Activated T-helper 17 cell treated with anti-CD3 and anti-CD28 coated beads, Interleukin-2, amount 50 U/mL, for 72 hours (primary cell): ENCODE measurements at regions not wholly inside any gene's neighbourhood (a gene's known extent, or its start where the extent isn't known, plus 50 kb on each side); places are given as distances from the start of the nearest gene placed in this dataset.
A peak's percentile ranks its signal among the peaks of the same experiment; 100 is the strongest.

Experiments
- ATAC-seq: fragments of 150-1000 bp; cut with Tn5 transposase; replicated peaks from 2 replicates; pipeline ENCODE4 v1.10.0; 2021; ENCODE audit warnings: mild to moderate bottlenecking, moderate library complexity
- H3K27ac Mint-ChIP-seq: one replicate; pipeline ENCODE4 v1.8.0; 2022; ENCODE audit warnings: mixed read lengths
- H3K27me3 Mint-ChIP-seq: one replicate; pipeline ENCODE4 v1.8.0; 2022; ENCODE audit warnings: mixed read lengths
- H3K36me3 Mint-ChIP-seq: one replicate; pipeline ENCODE4 v1.8.0; 2022; ENCODE audit warnings: low read depth, mild to moderate bottlenecking, mixed read lengths
- H3K4me1 Mint-ChIP-seq: one replicate; pipeline ENCODE4 v1.8.0; 2022; ENCODE audit warnings: mixed read lengths
- H3K4me3 Mint-ChIP-seq: one replicate; pipeline ENCODE4 v1.8.0; 2022; ENCODE audit warnings: mild to moderate bottlenecking, mixed read lengths
- H3K9me3 Mint-ChIP-seq: one replicate; pipeline ENCODE4 v1.8.0; 2022; ENCODE audit warnings: mixed read lengths

- Mint-ChIP-seq H3K4me1 (no peaks in the 10 kb centered on the region), H3K27me3 (no peaks in the 10 kb centered on the region), H3K4me3 (no peak overlapping the region), H3K36me3 (no peaks in the 10 kb centered on the region), H3K9me3 (no peaks in the 10 kb centered on the region), H3K27ac (peak overlapping the region; percentile 0)
- ATAC-seq: no peak
These were observed 113.6 kb downstream of the UCHL5 start for GRCh38 chr1:192945390-192946130.

GRCh38 chr1:192949783-192950182 is 109.4 kb downstream of the UCHL5 start:
- Mint-ChIP-seq H3K9me3 (no peaks in the 10 kb centered on the region), H3K27ac (no peak overlapping the region), H3K36me3 (no peaks in the 10 kb centered on the region), H3K4me1 (no peaks in the 10 kb centered on the region), H3K27me3 (no peaks in the 10 kb centered on the region), H3K4me3 (no peak overlapping the region)
- no peak for ATAC-seq

- Mint-ChIP-seq H3K36me3 (no peaks in the 10 kb centered on the region), H3K27me3 (no peaks in the 10 kb centered on the region), H3K4me1 (no peaks in the 10 kb centered on the region), H3K4me3 (no peak overlapping the region), H3K27ac (no peak overlapping the region), H3K9me3 (no peaks in the 10 kb centered on the region)
- no peak for ATAC-seq
These were observed 108.2 kb downstream of the UCHL5 start for GRCh38 chr1:192950926-192951325.

- H3K9me3 Mint-ChIP-seq: no peaks in the 10 kb centered on the region
- no peak overlapping the region for H3K4me3 Mint-ChIP-seq
- H3K27ac Mint-ChIP-seq: no peak overlapping the region
- H3K36me3 Mint-ChIP-seq: no peaks in the 10 kb centered on the region
- H3K4me1 Mint-ChIP-seq: no peaks in the 10 kb centered on the region
- peak; percentile 91 for ATAC-seq
- H3K27me3 Mint-ChIP-seq: no peaks in the 10 kb centered on the region
These were observed 107.3 kb downstream of the UCHL5 start for GRCh38 chr1:192951691-192952460.

- Mint-ChIP-seq H3K9me3 (no peaks in the 10 kb centered on the region), H3K36me3 (no peaks in the 10 kb centered on the region), H3K4me1 (no peaks in the 10 kb centered on the region), H3K27me3 (no peaks in the 10 kb centered on the region), H3K4me3 (no peak overlapping the region), H3K27ac (no peak overlapping the region)
- peak; percentile 25 for ATAC-seq
These were observed 106.5 kb downstream of the UCHL5 start for GRCh38 chr1:192952646-192953045.

GRCh38 chr1:192954705-192955265 is 104.4 kb downstream of the UCHL5 start:
- peaks cover 2% of the 10 kb centered on the region for H3K4me1 Mint-ChIP-seq
- H3K4me3 Mint-ChIP-seq: no peak overlapping the region
- no peaks in the 10 kb centered on the region for H3K36me3 Mint-ChIP-seq
- ATAC-seq: no peak
- no peaks in the 10 kb centered on the region for H3K9me3 Mint-ChIP-seq
- H3K27ac Mint-ChIP-seq: no peak overlapping the region
- no peaks in the 10 kb centered on the region for H3K27me3 Mint-ChIP-seq

- Mint-ChIP-seq H3K9me3 (no peaks in the 10 kb centered on the region), H3K4me1 (peaks cover 6% of the 10 kb centered on the region), H3K27me3 (no peaks in the 10 kb centered on the region), H3K36me3 (no peaks in the 10 kb centered on the region), H3K4me3 (no peak overlapping the region), H3K27ac (no peak overlapping the region)
- ATAC-seq: no peak
These were observed 100.8 kb downstream of the UCHL5 start for GRCh38 chr1:192958350-192958749.

GRCh38 chr1:192958871-192959270 is 100.3 kb downstream of the UCHL5 start:
- no peak for ATAC-seq
- no peak overlapping the region for H3K27ac Mint-ChIP-seq
- H3K4me1 Mint-ChIP-seq: peaks cover 6% of the 10 kb centered on the region

GRCh38 chr1:192959657-192960186 is 99.4 kb downstream of the UCHL5 start:
- Mint-ChIP-seq H3K4me1 (peaks cover 6% of the 10 kb centered on the region), H3K9me3 (no peaks in the 10 kb centered on the region), H3K27me3 (no peaks in the 10 kb centered on the region), H3K27ac (no peak overlapping the region), H3K4me3 (no peak overlapping the region), H3K36me3 (no peaks in the 10 kb centered on the region)
- peak; percentile 60 for ATAC-seq

More at GRCh38 chr1:192958871-192959270, 100.3 kb downstream of the UCHL5 start:
- no peaks in the 10 kb centered on the region for H3K27me3 Mint-ChIP-seq
- H3K36me3 Mint-ChIP-seq: no peaks in the 10 kb centered on the region
- H3K9me3 Mint-ChIP-seq: no peaks in the 10 kb centered on the region
- H3K4me3 Mint-ChIP-seq: no peak overlapping the region
